Transverse colon (tissue), 4 donors: ENCODE measurements at regions not wholly inside any gene's neighbourhood (a gene's known extent, or its start where the extent isn't known, plus 50 kb on each side); places are given as distances from the start of the nearest gene placed in this dataset.

Source experiments
- DNase-seq: peaks from one replicate; pipeline ENCODE4 v3.0.0-alpha.2; 2019
- H3K27ac ChIP-seq, 4 donors: fragments of 200-600 bp; sonication (generic); 2 replicates each; pipeline ENCODE4 v1.5.1; 2016 to 2018; ENCODE audit warnings: inconsistent platforms in 4 of 4
- H3K27me3 ChIP-seq: fragments of 200-600 bp; sonication (generic); 2 replicates; pipeline ENCODE4 v1.5.1; 2017; ENCODE audit warnings: inconsistent platforms
- H3K36me3 ChIP-seq, 4 donors: fragments of 200-600 bp; sonication (generic); 2 replicates each; pipeline ENCODE4 v1.5.1; 2017 to 2019; ENCODE audit warnings: inconsistent platforms in 4 of 4
- H3K4me1 ChIP-seq, 4 donors: fragments of 200-600 bp; sonication (generic); 2 replicates each; pipeline ENCODE4 v1.5.1; 2017 to 2020; ENCODE audit warnings: inconsistent platforms in 4 of 4
- H3K4me3 ChIP-seq, 4 donors: fragments of 200-600 bp; sonication (generic); 1 replicate in 1 of 4; 2 replicates in 3 of 4; pipeline versions ENCODE4 v1.5.1 to v1.6.1; 2017 to 2019; ENCODE audit warnings: inconsistent platforms in 4 of 4
- H3K9me3 ChIP-seq, 2 donors: fragments of 200-600 bp; sonication (generic); 2 replicates each; pipeline ENCODE4 v1.5.1; 2017 to 2019; ENCODE audit warnings: inconsistent platforms in 2 of 2
- CTCF ChIP-seq, 5 experiments: fragments of 200-600 bp in 3 of 5; fragments of 450-650 bp in 2 of 5; sonication (generic) in 3 of 5; IDR thresholded peaks; 1 replicate in 2 of 5; 2 replicates in 3 of 5; pipeline ENCODE4 v1.5.1; 2016 to 2017; ENCODE audit warnings: antibody characterized with exemption in 5 of 5, inconsistent platforms in 3 of 5, mild to moderate bottlenecking in 2 of 5, moderate library complexity in 1 of 5
- EP300 ChIP-seq: sonication (generic); formaldehyde crosslinking; IDR thresholded peaks from one replicate; pipeline ENCODE4 v1.6.1; 2017; ENCODE audit warnings: antibody characterized with exemption, low read depth
- POLR2A ChIP-seq: fragments of 450-650 bp; IDR thresholded peaks from one replicate; pipeline ENCODE4 v1.6.1; 2016; ENCODE audit warnings: antibody characterized with exemption, mild to moderate bottlenecking, moderate library complexity
- POLR2AphosphoS5 ChIP-seq, 3 donors: sonication (generic); formaldehyde crosslinking; IDR thresholded peaks; one replicate each; pipeline ENCODE4 v1.6.1; 2016; ENCODE audit warnings: antibody characterized with exemption in 3 of 3
- WGBS, 2 donors: methylation state at CpG; one replicate each; pipeline ENCODE4 v1.1.5; 2018; ENCODE audit warnings: low coverage in 1 of 2; 5-methylcytosine and 5-hydroxymethylcytosine counted together
- in situ Hi-C, 4 donors: fragments of 200-750 bp; cut with MboI; loops; one replicate each; pipeline versions ENCODE4 v1.15.0 to v1.15.1; 2017; ENCODE audit warnings: low sequenced_read_pairs in 3 of 4, low pct_ligation_motif_present in 1 of 4, low pct_unique_long_range_greater_than_20kb in 1 of 4
- intact Hi-C: fragments of 100-400 bp; cut with DNase I; formaldehyde crosslinking; loops from one replicate; pipeline ENCODE4 v1.15.1; 2023; ENCODE audit warnings: low total_unique reads

GRCh38 chr4:83932750-83933391 lies 397.0 kb downstream of the GPAT3 start:
- H3K27me3 ChIP-seq, result no peaks in the 10 kb centered on the region
- 65 to 76% methylated on average over 2 of the region's 2 CpGs for WGBS, 2 donors
- intact Hi-C loops, result no loop called here
- in situ Hi-C loops, result no loop called here
- H3K4me1 ChIP-seq, result no peaks in the 10 kb centered on the region
- TF ChIP-seq POLR2AphosphoS5 (IDR thresholded peaks at IDR 0.05), result no peak
- TF ChIP-seq POLR2A, result no peak
- TF ChIP-seq EP300, result no peak
- no peak for TF ChIP-seq CTCF (IDR thresholded peaks at IDR 0.05)
- H3K36me3 ChIP-seq, result no peaks in the 10 kb centered on the region
- H3K27ac ChIP-seq, result no peak overlapping the region
- no peak for DNase-seq
- H3K4me3 ChIP-seq, result no peak overlapping the region
- H3K9me3 ChIP-seq, result no peaks in the 10 kb centered on the region

GRCh38 chr4:83931659-83932438 lies 395.9 kb downstream of the GPAT3 start:
- no peaks in the 10 kb centered on the region for H3K36me3 ChIP-seq
- intact Hi-C loops, result no loop called here
- in situ Hi-C loops, result no loop called here
- H3K27ac ChIP-seq, result no peak overlapping the region
- H3K4me3 ChIP-seq, result no peak overlapping the region
- H3K27me3 ChIP-seq, result no peaks in the 10 kb centered on the region
- H3K9me3 ChIP-seq, result no peaks in the 10 kb centered on the region
- no peaks in the 10 kb centered on the region for H3K4me1 ChIP-seq
- WGBS, 2 donors, result 65 to 78% methylated on average over 5 to 6 of the region's 6 CpGs
- no peak for DNase-seq
- TF ChIP-seq POLR2AphosphoS5 (IDR thresholded peaks at IDR 0.05) (no peak), CTCF (IDR thresholded peaks at IDR 0.05) (no peak), POLR2A (no peak), EP300 (no peak)

GRCh38 chr4:83929550-83929949 lies 393.6 kb downstream of the GPAT3 start:
- Histone ChIP-seq H3K4me1 (no peaks in the 10 kb centered on the region), H3K27ac (no peak overlapping the region), H3K9me3 (no peaks in the 10 kb centered on the region), H3K36me3 (no peaks in the 10 kb centered on the region), H3K4me3 (no peak overlapping the region), H3K27me3 (no peaks in the 10 kb centered on the region)
- in situ Hi-C loops, result no loop called here
- intact Hi-C loops, result no loop called here
- 44 to 56% methylated on average over 4 of the region's 4 CpGs for WGBS, 2 donors
- no peak for DNase-seq
- TF ChIP-seq EP300 (no peak), POLR2A (no peak), CTCF (IDR thresholded peaks at IDR 0.05) (no peak), POLR2AphosphoS5 (IDR thresholded peaks at IDR 0.05) (no peak)

GRCh38 chr4:83926950-83927349 lies 391.0 kb downstream of the GPAT3 start:
- Histone ChIP-seq H3K36me3 (no peaks in the 10 kb centered on the region), H3K4me3 (no peak overlapping the region), H3K4me1 (no peaks in the 10 kb centered on the region), H3K27ac (no peak overlapping the region), H3K27me3 (no peaks in the 10 kb centered on the region), H3K9me3 (no peaks in the 10 kb centered on the region)
- intact Hi-C loops (no loop called here), in situ Hi-C loops (no loop called here)
- no peak for DNase-seq
- 44 to 75% methylated on average over 1 of the region's 1 CpG for WGBS, 2 donors
- TF ChIP-seq CTCF (IDR thresholded peaks at IDR 0.05), result no peak
- no peak for TF ChIP-seq POLR2A
- TF ChIP-seq POLR2AphosphoS5 (IDR thresholded peaks at IDR 0.05), result no peak
- TF ChIP-seq EP300, result no peak
